Loucy (cell line): ENCODE measurements at regions not wholly inside any gene's neighbourhood (a gene's known extent, or its start where the extent isn't known, plus 50 kb on each side); places are given as distances from the start of the nearest gene placed in this dataset.

Experiments
- H2AFZ ChIP-seq: fragments of 200-600 bp; sonication (generic); 2 replicates; pipeline ENCODE4 v1.6.0; 2016; ENCODE audit warnings: antibody characterized with exemption, mild to moderate bottlenecking, low read length, moderate library complexity
- H3F3A ChIP-seq: fragments of 200-600 bp; 2 replicates; pipeline ENCODE4 v1.6.0; 2016; ENCODE audit warnings: antibody characterized with exemption, low read depth, mild to moderate bottlenecking
- H3K27me3 ChIP-seq: fragments of 200-600 bp; sonication (generic); 2 replicates; pipeline ENCODE4 v1.6.1; 2014; ENCODE audit warnings: low read length, mild to moderate bottlenecking; ENCODE audit not compliant: insufficient read depth, poor library complexity, severe bottlenecking
- H3K36me3 ChIP-seq: fragments of 200-600 bp; sonication (generic); 2 replicates; pipeline ENCODE4 v1.6.1; 2016; ENCODE audit warnings: low read length; ENCODE audit not compliant: insufficient read depth
- H3K4me1 ChIP-seq: fragments of 200-600 bp; sonication (generic); 2 replicates; pipeline ENCODE4 v1.5.1; 2014; ENCODE audit warnings: low read length, mild to moderate bottlenecking; ENCODE audit not compliant: insufficient read depth, poor library complexity, severe bottlenecking
- H3K4me2 ChIP-seq: fragments of 200-600 bp; sonication (generic); 2 replicates; pipeline ENCODE4 v1.6.0; 2014; ENCODE audit warnings: antibody characterized with exemption, low read length, low read depth, mild to moderate bottlenecking; ENCODE audit not compliant: poor library complexity, severe bottlenecking
- H3K4me3 ChIP-seq: fragments of 200-600 bp; sonication (generic); 2 replicates; pipeline ENCODE4 v1.5.1; 2014; ENCODE audit warnings: low read length, mild to moderate bottlenecking, mixed read lengths; ENCODE audit not compliant: poor library complexity, severe bottlenecking
- H3K79me2 ChIP-seq: fragments of 200-600 bp; sonication (generic); 2 replicates; pipeline ENCODE4 v1.6.1; 2014; ENCODE audit warnings: low read length; ENCODE audit not compliant: insufficient read depth
- H3K9ac ChIP-seq: fragments of 200-600 bp; sonication (generic); 2 replicates; pipeline ENCODE4 v1.6.0; 2014; ENCODE audit warnings: mild to moderate bottlenecking, low read depth, low read length, moderate library complexity; ENCODE audit not compliant: poor library complexity, severe bottlenecking
- H3K9me2 ChIP-seq: fragments of 200-600 bp; sonication (generic); replicated peaks from 2 replicates; pipeline ENCODE4 v1.6.1; 2016; ENCODE audit warnings: low read depth, low read length, mixed read lengths
- H3K9me3 ChIP-seq: fragments of 200-600 bp; sonication (generic); 2 replicates; pipeline ENCODE4 v1.6.1; 2014; ENCODE audit warnings: mild to moderate bottlenecking, antibody characterized with exemption, low read length, low read depth; ENCODE audit not compliant: insufficient read depth
- H4K20me1 ChIP-seq: fragments of 200-600 bp; sonication (generic); 2 replicates; pipeline ENCODE4 v1.6.0; 2014; ENCODE audit warnings: antibody characterized with exemption, low read length, mild to moderate bottlenecking; ENCODE audit not compliant: insufficient read depth, poor library complexity, severe bottlenecking
- EZH2phosphoT487 ChIP-seq: fragments of 200-600 bp; IDR thresholded peaks from 2 replicates; pipeline ENCODE4 v1.6.1; 2018; ENCODE audit warnings: antibody characterized with exemption, mild to moderate bottlenecking, moderate library complexity, borderline replicate concordance
- TF ChIP-seq, protein P1 (sequence below): fragments of 200-600 bp; sonication (generic); conservative IDR thresholded peaks from 2 replicates; pipeline ENCODE4 v1.5.1; 2014; ENCODE audit warnings: mild to moderate bottlenecking, antibody characterized with exemption, low read length

DNA sequence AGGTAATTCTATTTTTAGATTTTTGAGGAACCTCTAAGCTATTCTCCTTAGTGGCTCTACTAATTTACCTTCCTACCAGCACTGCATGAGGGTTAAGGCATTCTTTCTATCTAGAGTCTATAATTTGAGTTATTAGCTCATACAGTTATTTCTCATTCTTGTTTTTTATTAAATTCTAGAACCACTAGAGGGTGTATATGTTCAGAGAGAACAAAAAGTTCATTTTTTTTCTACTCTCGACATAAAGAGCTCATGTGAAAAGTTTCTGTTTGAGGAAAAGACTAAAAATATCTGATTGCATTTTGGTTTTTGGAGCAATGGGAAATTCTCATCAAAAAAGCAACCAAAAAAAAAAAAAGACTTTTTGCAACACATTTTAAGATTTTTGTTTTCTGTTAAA, 57.0 kb upstream of the LRAT start:
- Histone ChIP-seq H3K36me3 (no peaks in the 10 kb centered on the region), H3K79me2 (no peaks in the 10 kb centered on the region), H3K4me1 (no peaks in the 10 kb centered on the region), H3K4me3 (no peak overlapping the region), H3K27me3 (no peaks in the 10 kb centered on the region), H3K9me2 (no peaks in the 10 kb centered on the region), H3K9ac (no peak overlapping the region), H3K9me3 (no peaks in the 10 kb centered on the region), H2AFZ (no peak overlapping the region), H3K4me2 (no peak overlapping the region), H3F3A (no peaks in the 10 kb centered on the region), H4K20me1 (no peaks in the 10 kb centered on the region)
- TF ChIP-seq, protein P1, sequence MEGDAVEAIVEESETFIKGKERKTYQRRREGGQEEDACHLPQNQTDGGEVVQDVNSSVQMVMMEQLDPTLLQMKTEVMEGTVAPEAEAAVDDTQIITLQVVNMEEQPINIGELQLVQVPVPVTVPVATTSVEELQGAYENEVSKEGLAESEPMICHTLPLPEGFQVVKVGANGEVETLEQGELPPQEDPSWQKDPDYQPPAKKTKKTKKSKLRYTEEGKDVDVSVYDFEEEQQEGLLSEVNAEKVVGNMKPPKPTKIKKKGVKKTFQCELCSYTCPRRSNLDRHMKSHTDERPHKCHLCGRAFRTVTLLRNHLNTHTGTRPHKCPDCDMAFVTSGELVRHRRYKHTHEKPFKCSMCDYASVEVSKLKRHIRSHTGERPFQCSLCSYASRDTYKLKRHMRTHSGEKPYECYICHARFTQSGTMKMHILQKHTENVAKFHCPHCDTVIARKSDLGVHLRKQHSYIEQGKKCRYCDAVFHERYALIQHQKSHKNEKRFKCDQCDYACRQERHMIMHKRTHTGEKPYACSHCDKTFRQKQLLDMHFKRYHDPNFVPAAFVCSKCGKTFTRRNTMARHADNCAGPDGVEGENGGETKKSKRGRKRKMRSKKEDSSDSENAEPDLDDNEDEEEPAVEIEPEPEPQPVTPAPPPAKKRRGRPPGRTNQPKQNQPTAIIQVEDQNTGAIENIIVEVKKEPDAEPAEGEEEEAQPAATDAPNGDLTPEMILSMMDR = peak; percentile 38
- no peak for TF ChIP-seq EZH2phosphoT487

DNA sequence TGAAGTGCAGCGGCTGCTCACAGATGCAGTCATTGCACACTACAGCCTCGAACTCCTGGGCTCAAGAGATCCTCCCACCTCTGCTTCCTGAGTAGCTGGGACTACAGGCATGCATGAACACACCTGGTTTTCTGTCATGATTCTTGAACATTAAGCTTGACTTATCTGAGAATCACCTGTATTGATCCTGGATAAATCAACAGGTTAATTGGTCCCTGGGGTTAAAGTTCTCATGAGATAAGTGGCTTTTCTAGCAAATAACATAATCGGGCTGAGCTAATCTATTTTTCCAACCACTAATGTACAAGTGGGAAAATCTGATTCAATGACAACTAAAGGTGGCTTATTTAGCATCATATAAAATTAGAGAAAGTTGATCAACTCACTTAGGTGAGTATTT, 56.0 kb upstream of the LRAT start:
- no peaks in the 10 kb centered on the region for H3K9me2 ChIP-seq
- no peak overlapping the region for H3K9ac ChIP-seq
- H3K79me2 ChIP-seq = no peaks in the 10 kb centered on the region
- no peaks in the 10 kb centered on the region for H4K20me1 ChIP-seq
- no peak overlapping the region for H3K4me3 ChIP-seq
- H3K4me1 ChIP-seq = no peaks in the 10 kb centered on the region
- H3K9me3 ChIP-seq = no peaks in the 10 kb centered on the region
- H3K36me3 ChIP-seq = no peaks in the 10 kb centered on the region
- H3F3A ChIP-seq = no peaks in the 10 kb centered on the region
- H2AFZ ChIP-seq = no peak overlapping the region
- TF ChIP-seq, protein P1 = no peak
- TF ChIP-seq EZH2phosphoT487 = no peak
- no peak overlapping the region for H3K4me2 ChIP-seq
- no peaks in the 10 kb centered on the region for H3K27me3 ChIP-seq

DNA sequence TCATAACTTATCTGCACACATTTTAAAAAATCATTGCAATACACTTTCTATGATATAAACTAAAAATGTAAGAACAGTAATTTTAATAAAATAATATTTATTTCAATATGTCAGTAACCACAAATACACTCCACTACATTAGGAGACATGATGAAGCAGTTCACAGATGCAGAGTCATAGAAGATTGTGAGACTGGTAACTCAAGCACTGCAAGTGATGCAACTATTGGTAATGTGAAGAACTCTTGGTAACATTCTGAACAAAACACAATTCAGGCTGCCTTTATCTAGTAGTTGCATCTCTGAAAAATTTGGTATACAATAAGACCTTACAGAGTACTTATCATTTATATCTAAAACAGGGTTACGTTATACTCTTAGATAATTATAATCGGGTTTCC, 52.6 kb upstream of the LRAT start:
- Histone ChIP-seq H3K36me3 (no peaks in the 10 kb centered on the region), H3K79me2 (no peaks in the 10 kb centered on the region), H3K27me3 (no peaks in the 10 kb centered on the region), H3F3A (no peaks in the 10 kb centered on the region), H3K4me1 (no peaks in the 10 kb centered on the region), H3K4me2 (no peak overlapping the region), H3K9ac (no peak overlapping the region), H3K9me2 (no peaks in the 10 kb centered on the region), H2AFZ (no peak overlapping the region), H4K20me1 (no peaks in the 10 kb centered on the region), H3K4me3 (no peak overlapping the region), H3K9me3 (no peaks in the 10 kb centered on the region)
- TF ChIP-seq, protein P1 = no peak
- no peak for TF ChIP-seq EZH2phosphoT487
